Glomerular visceral epithelial cell (primary cell): ENCODE measurements at regions not wholly inside any gene's neighbourhood (a gene's known extent, or its start where the extent isn't known, plus 50 kb on each side); places are given as distances from the start of the nearest gene placed in this dataset.

Source experiments
- DNase-seq: peaks from one replicate; pipeline ENCODE4 v3.0.0-alpha.2; 2016; ENCODE audit errors: extremely low spot score

DNA sequence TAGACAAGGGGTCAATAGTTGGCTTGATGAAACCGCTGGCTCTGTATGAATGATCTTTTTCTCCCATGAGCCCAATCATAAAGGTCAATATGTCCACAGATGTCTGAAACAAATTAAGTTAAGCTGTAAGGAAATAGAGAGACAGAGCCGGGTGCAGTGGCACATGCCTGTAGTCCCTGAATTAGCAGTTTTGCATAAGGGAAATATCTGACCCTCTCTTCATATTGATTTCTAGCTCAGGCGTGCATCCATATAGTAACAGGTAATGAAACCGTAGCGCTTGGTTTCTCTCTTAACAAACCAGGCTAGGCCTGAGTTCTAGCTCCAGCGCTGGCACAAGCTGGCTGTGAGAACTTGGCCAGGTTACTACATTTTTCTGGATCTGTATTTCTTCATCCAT lies 118.1 kb upstream of the ERCC6L2 start:
- DNase-seq: no peak

DNA sequence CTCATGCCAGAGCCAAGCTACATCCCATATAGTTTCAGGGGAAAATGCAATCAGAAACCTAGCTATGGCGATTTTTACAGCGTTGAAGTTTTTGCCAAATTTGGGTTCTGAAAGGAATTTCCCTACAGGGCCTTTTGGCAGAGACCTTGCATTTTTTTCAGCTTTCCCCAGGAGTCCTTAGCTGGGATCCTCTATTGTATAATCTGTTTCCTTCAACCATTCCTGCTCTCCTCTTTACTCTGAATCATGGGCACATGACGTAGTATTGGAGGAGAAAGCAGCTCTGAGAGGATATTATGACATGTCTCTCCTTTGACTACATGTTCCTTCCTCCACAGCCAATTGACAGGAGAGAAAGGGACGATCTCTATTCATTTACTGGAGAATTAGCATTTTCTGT lies 118.5 kb upstream of the ERCC6L2 start:
- DNase-seq: no peak

DNA sequence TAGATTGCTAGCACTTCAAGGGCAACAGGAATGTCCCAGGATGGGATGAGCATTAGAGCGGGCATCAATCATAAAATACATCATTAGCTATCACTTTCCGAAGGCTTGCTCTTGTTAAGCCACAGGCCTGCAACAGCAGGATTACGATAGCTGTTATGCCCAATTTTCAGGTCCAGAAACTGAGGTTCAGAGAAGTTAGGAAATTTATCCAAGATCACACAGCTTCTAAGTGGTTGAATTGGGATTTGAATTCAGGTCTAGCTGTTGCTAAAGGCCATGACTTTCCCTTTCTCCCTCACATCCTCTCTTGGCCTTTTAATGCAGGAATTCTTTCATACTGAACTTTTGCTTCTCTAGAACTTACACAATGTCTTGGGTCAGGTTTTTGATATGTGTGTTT lies 119.4 kb upstream of the ERCC6L2 start:
- no peak for DNase-seq

DNA sequence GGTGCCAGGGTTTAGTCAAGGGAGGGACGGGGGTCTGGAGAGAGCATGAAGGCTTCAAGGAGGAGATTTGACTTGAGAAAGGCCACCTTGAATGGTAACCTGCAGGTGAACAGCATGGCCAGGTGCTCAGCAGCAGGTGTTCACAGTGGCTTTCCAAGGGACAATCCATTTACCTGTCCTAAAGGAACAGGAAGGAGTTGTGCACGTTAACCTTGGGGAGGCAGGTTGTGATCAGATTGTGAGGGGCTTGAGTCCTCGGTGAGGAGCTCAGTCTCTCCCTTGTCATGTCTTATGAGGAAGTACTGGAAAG lies 120.1 kb upstream of the ERCC6L2 start:
- no peak for DNase-seq

DNA sequence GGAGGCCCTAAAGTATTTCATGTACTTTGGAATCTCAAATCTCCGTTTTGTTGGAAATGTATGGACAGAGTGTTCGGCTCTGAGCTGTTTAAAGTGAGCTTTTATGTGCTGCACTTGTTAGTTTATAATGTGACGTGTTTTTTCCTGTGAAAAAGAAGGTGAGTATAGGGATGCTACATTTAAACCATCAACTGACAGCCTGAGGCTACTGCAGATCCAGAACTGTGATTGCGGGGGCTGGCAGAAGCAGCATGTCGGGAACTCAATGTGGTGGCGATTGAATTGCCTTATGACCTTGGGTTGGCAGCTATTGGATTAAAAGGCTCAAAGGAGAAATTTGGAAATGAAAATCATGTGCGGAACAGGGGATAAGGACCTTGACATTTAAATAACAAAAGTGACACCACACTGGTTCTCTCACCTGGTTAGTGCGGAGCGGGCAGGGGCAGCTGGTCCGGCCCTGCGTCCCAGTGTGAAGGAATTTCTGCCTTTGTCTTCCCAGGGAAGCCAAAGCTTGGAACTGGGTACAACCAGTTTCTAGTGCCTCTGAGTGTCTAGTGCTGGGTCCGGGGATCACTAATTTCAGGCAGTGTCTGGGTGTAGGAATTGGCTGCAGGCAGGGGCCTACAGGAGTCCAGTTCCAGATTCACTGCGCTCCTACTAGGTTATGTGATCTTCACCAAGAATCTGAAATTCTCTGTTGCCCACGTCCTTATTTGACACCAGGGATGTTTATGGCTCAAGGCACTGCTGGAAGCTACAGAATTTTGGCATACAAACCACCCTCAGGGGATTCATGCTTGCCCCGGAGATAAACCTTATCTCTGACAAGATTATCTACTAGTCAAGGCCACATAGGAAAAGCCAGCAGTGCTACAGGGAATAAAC lies 120.7 kb upstream of the ERCC6L2 start:
- DNase-seq: no peak

DNA sequence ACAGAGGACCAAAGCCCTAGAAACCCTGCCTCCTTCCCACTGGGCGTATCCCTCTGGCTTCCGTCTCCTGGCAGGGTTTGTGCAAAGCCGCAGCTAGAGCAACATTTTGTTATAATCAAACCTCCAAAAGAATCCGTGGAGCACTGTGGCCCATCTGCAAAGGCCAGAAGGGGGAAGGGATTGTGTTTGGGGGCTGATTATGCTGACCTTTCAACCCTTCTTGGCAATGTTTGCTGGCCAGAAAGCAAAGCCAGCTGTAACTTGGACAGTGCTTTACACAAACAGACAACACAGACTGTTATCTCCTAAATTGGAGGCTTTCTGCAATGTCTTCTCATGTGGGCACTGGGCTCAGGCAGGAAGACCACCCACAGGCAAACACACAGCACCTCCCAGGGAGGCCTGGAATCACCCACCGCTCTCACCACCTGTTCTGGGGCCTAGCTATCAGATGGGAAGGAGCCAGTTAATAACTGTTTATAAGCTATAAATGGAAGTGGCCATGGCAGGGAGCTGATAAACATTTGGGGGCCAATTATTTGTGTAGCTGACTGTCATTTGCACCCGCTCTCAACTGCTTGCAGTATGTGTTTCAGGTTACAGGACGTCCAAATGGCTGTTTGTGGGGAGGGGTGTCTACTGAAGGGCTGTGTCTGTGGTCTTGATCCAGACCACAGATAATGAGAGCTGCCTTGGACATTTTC lies 121.6 kb upstream of the ERCC6L2 start:
- no peak for DNase-seq

DNA sequence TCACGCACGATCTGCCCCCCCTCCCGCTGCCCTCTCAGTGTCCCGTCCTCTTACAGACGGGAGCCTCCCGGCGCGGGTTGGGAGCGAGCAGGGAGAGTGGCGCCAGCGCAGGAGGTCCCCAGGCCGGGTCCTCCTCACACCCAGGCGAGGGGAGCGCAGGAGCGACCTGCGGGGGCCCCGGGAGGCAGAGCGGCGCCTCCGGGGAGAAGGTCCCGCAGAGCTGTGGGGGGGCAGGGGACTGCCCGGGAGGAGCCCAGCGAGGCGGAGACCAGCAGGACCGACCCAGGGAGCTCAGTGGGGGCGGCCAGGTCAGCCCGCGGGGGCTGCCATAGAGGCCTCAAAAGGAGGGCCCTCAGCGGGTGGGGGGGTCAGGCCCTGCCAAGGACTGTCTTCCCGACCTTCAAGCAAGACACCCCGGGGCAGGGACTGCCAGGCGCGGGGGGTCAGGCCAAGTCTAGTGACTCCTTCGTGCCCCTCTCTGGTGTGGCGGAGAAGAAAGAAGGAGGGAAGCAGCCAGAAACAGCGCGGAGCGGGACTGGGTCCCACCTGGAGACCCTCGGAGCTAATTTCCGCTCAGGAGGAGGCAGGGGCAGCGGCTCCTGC lies 123.3 kb upstream of the ERCC6L2 start:
- no peak for DNase-seq

DNA sequence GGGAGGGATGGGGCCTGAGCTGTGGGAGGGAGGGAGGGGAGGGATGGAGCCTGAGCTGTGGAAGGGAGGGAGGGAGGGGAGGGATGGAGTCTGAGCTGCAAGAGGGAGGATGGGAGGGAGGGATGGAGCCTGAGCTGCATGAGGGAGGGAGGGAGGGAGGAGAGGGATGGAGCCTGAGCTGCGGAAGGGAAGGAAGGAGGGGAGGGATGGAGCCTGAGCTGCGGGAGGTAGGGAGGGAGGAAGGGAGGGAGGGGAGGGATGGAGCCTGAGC lies 124.0 kb upstream of the ERCC6L2 start:
- DNase-seq: no peak

DNA sequence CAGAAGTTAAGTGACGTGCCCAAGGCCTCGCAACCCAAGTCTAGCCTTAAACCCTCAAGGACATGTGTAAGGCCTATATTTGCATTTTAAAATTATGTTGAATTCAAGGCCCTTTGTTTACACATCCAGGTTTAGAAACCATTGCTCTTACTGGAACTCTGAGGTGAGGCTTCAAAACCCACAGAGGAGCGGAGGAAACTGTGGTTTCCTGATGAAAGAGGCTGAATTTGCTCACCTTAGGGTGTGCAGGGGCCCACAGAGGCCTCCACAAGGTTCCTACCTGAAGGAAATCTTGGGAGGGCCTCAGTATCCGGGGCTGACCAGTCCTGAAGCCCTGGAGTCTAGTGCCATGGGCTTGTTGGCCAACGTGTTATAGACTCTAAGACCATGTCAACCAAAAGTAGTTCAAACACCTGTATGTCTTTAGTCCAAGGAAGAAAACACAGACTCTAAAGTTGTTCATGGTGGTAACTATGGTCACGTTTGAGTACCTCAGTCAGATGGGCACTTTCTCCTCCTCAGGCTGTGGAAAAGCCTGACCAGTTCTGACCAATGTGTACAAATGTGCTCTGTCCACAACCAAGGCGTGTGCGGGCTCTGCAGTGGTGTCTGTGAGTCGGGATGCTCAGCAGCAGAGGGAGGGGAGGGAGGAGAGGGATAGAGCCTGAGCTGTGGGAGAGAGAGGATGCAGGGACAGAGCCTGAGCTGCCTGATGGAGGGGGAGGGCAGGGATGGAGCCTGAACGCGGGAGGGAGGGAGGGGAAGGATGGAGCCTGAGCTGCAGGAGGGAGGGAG lies 124.6 kb upstream of the ERCC6L2 start:
- no peak for DNase-seq

DNA sequence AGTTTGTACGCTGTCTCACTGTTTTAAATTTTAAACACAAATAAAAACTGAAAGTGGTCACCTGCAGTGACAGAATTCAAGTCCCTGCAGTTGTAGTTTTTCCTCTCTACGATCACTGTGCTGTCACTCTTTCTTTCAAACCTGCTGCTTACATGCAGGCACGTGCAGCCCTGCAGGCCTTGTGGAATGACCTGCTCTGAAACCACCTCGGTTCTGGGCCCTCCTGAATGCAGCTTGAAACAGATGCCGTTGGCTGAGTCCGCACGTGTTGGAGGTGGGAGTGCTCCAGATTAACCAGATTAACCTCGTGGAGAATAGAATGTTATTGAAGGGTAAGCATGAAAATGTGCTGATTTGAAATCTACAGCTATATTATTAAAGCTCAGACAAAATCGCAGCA lies 126.0 kb upstream of the ERCC6L2 start:
- no peak for DNase-seq

DNA sequence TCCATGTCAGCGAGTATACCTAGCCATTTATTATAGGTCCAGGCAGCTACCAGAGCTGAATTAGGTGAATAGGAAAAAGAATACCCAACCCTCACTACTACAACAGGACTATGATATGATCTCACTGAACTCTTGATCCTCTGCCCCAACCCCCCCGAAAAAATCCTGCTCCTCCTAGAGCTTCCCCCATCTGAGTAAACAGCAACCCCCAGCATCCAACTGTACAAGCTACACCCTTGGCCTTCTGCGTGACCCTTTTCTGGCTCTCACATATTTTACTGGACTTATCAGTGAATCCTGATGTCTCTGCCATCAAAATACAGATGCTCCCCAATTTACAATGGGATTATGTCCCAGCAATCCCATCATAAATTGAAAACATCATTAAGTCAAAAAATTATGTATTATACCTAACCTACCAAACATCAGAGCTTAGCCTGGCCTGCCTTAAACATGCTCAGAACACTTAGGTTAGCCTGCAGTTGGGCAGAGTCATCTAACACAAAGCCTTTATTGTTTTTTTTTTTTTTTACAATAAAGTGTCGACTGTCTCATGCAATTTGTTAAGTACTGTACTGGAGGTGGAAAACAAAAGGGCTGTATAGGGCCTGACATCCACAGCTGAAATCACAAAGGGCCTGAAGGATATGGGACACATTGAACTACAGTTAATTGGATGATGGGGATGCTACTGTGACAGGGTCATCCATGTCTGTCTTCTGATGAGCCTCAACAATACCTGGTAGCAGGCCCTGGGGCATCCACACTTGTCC lies 128.9 kb upstream of the ERCC6L2 start:
- no peak for DNase-seq

DNA sequence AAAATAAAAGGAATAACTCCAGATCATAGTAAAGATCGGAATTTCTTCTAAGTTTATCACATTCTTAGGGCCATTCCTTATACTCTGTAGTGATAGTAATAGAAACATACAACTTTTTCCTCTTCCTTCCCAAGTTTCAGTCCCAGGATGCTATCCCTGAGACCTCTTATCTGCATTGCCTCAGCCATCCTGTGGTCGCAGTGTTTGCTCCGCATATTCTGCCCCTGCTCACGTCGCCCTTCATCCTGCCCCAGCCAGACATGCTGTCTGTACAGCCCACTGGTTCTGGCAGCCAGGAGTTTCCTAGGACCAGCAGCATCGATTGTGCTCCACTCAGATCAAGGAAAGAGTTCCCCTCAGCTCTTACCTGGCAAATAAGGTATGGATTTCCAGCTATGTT lies 132.7 kb upstream of the ERCC6L2 start:
- no peak for DNase-seq

DNA sequence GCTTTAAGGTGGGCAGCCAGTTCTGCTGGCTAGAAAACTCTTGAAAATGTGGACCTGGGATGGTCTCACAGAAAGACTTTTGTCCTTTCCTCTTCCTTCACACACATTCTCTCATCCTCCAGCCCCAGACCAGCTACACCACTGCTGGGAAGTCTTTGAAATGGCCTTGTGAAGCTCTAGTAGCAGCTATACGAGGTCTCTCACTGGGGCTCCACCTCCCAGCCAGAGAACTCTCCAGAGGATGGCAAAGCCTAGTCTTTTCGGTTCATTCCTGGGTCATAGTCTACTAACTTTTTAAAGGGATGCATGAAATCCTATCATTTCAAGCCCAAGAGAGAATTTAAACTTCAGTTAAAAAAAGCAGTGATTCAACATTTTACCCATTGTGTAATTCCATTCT lies 133.9 kb upstream of the ERCC6L2 start:
- DNase-seq: no peak

DNA sequence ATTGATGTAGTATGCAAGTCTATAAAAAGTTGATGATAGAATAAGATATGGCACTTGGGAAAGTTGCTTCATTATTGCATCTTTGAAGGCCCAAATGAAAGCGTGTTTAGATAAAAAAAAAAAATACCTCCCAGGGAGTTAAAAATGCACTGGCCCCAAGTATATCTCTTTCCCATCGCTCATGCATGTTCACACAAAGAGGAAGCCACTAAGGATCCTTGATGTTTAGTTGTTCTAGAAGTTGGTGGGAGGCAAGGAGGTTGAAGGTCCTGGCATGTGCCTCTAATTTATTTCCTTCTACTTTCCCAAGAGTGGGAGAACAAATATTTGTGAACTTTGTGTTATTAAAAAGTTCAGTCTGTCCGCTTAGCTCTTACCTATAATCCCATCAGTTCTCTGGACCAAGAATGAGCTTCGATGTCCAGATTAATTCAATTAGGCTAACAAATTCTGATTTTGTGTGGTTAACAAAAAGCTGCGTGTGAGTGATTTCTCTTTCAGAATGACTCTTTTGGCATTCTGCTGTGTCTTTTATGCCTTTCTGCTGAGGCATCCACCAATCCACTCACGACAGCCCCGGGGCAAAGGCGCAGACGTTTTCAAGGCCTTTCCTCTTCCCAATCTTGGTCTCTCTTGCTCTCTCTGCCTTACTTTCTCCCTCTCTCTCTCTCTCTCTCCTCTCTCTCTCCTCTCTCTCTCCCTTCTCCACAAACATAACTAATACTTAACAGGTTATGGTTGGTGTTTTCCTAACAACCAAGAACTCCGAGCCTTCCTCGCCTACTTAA lies 135.1 kb upstream of the ERCC6L2 start:
- no peak for DNase-seq

DNA sequence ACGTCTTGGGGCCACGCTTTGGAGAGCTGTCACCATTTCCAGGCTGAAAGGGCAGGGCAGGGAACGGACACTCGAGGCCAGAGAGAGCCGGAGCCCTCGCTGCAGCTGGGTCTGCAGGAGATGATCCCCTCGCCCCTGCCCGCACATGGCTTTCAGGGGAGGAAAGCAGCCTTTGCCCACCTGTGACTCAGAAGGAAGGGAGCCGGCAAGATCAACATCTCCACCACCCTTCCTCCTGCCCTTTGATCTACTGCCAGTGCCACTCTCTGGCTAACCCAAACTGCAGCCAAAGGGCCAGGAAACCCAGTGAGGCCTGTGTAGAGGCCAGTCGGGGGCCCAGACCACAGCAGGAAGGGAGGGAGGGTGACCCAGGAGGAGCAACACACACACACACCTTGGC lies 137.1 kb upstream of the ERCC6L2 start:
- DNase-seq: no peak

DNA sequence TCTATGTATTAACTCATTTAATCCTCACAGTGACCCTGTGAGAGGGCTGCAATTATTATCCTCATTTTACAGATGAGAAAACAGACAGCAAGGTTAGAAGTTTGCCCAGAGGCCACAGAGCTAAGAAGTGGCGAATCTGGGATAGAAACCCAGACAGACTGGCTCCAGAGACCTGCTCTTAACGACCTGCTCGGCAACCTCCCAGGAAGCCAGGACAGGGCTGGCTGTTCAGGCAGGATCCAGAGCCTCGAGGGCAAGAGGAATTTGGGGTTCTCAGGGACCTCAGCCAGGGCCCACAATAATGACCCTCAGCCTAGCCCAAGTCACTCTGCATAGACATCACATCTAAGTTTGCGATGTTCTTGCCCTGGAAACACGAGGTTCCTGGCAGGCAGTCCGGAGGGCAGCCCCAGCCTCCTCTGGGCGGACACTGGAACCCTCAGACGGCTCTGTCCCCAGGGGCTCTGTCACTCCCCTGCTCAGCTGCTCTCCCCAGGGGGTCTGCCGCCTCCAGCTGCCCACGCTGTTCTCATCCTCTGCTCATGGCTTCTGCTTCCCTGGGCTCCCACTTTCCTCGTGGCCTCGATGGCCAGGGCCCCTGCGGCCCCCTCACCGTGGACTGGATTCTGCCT lies 138.5 kb upstream of the ERCC6L2 start:
- no peak for DNase-seq

DNA sequence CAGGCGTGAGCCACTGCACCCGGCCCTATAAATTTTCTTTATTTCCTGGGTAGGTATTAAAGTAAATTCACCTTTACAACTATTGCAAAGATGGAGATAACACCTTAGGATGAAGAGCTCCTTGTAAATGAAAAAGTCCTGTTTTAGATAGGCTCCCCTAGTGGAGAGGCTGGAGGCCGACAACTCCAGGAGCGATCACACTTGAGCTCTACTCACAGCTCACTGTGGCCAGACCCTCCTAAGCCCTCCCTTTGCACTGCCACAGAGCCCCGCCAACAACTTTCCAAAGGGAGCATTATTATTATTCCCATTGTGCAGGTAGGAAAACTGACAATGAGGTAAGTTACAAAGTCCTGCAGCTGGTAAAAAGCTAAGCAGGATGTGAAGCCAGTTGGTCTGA lies 139.1 kb upstream of the ERCC6L2 start:
- no peak for DNase-seq

DNA sequence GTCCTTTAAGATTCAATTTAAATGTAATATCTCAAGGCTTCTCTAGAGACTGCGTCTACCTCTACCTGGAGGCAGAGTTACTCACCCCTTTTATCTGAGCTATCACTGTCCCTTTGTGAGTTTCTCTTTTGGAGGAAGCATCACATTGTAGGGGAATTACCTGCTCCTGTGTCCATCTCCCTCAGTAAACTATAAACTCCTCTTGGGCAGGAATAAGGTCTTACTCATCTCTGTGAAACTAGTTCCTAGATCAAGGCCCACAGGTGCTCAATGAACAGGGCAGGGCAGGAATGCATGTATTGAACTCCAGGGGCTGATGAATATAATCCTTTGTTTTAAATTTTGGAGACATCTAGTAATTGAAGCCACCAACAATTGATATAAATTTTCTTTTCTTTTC lies 139.8 kb upstream of the ERCC6L2 start:
- no peak for DNase-seq

DNA sequence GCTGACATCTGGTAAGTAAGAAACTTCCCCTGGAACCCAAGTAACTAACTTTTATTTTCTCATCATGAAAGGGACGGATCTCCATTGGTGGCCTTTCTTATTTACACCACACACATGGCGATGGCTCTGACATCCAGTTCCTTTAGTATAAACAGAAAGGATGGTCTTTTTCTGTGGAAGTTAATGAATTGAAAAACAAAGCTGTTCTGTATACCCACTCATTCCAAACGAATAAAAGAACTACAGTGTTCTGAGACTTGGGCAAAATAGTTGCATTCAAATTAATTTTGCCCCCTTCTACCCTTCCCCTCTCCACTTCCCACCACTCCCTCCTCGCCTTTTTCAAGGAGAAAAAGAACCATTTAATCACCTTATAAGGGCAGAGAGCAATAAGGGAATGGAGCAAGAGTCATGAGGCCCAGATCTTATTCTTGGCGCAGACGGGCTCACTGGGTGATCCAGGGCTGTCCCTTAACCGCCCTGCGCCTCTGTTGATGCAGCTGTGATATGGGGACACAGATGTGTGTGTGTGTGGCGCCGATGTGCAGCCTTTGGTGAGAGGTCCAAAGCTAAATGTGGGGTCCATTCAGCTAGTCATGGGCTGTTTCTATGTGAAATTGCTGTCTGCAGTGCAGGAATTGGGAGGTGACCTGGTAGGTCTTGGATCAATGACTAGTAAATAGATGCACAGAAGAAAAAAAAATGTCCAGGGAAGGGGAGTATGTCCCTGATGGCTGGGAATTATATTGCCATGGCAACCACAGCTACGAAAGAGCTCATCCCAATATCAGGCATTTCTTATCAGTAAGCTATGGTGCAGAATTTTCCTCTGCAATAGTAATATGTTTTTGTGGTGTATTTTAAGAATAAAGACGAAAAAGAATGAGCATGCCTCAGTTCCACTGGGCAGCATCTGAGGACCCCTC lies 141.5 kb upstream of the ERCC6L2 start:
- no peak for DNase-seq
